Transverse colon (tissue), 4 donors: ENCODE measurements at regions not wholly inside any gene's neighbourhood (a gene's known extent, or its start where the extent isn't known, plus 50 kb on each side); places are given as distances from the start of the nearest gene placed in this dataset.

Source experiments
- DNase-seq: peaks from one replicate; pipeline ENCODE4 v3.0.0-alpha.2; 2019
- H3K27ac ChIP-seq, 4 donors: fragments of 200-600 bp; sonication (generic); 2 replicates each; pipeline ENCODE4 v1.5.1; 2016 to 2018; ENCODE audit warnings: inconsistent platforms in 4 of 4
- H3K27me3 ChIP-seq: fragments of 200-600 bp; sonication (generic); 2 replicates; pipeline ENCODE4 v1.5.1; 2017; ENCODE audit warnings: inconsistent platforms
- H3K36me3 ChIP-seq, 4 donors: fragments of 200-600 bp; sonication (generic); 2 replicates each; pipeline ENCODE4 v1.5.1; 2017 to 2019; ENCODE audit warnings: inconsistent platforms in 4 of 4
- H3K4me1 ChIP-seq, 4 donors: fragments of 200-600 bp; sonication (generic); 2 replicates each; pipeline ENCODE4 v1.5.1; 2017 to 2020; ENCODE audit warnings: inconsistent platforms in 4 of 4
- H3K4me3 ChIP-seq, 4 donors: fragments of 200-600 bp; sonication (generic); 1 replicate in 1 of 4; 2 replicates in 3 of 4; pipeline versions ENCODE4 v1.5.1 to v1.6.1; 2017 to 2019; ENCODE audit warnings: inconsistent platforms in 4 of 4
- H3K9me3 ChIP-seq, 2 donors: fragments of 200-600 bp; sonication (generic); 2 replicates each; pipeline ENCODE4 v1.5.1; 2017 to 2019; ENCODE audit warnings: inconsistent platforms in 2 of 2
- CTCF ChIP-seq, 5 experiments: fragments of 200-600 bp in 3 of 5; fragments of 450-650 bp in 2 of 5; sonication (generic) in 3 of 5; IDR thresholded peaks; 1 replicate in 2 of 5; 2 replicates in 3 of 5; pipeline ENCODE4 v1.5.1; 2016 to 2017; ENCODE audit warnings: antibody characterized with exemption in 5 of 5, inconsistent platforms in 3 of 5, mild to moderate bottlenecking in 2 of 5, moderate library complexity in 1 of 5
- EP300 ChIP-seq: sonication (generic); formaldehyde crosslinking; IDR thresholded peaks from one replicate; pipeline ENCODE4 v1.6.1; 2017; ENCODE audit warnings: antibody characterized with exemption, low read depth
- POLR2A ChIP-seq: fragments of 450-650 bp; IDR thresholded peaks from one replicate; pipeline ENCODE4 v1.6.1; 2016; ENCODE audit warnings: antibody characterized with exemption, mild to moderate bottlenecking, moderate library complexity
- POLR2AphosphoS5 ChIP-seq, 3 donors: sonication (generic); formaldehyde crosslinking; IDR thresholded peaks; one replicate each; pipeline ENCODE4 v1.6.1; 2016; ENCODE audit warnings: antibody characterized with exemption in 3 of 3
- WGBS, 2 donors: methylation state at CpG; one replicate each; pipeline ENCODE4 v1.1.5; 2018; ENCODE audit warnings: low coverage in 1 of 2; 5-methylcytosine and 5-hydroxymethylcytosine counted together
- in situ Hi-C, 4 donors: fragments of 200-750 bp; cut with MboI; loops; one replicate each; pipeline versions ENCODE4 v1.15.0 to v1.15.1; 2017; ENCODE audit warnings: low sequenced_read_pairs in 3 of 4, low pct_ligation_motif_present in 1 of 4, low pct_unique_long_range_greater_than_20kb in 1 of 4
- intact Hi-C: fragments of 100-400 bp; cut with DNase I; formaldehyde crosslinking; loops from one replicate; pipeline ENCODE4 v1.15.1; 2023; ENCODE audit warnings: low total_unique reads

- no peaks in the 10 kb centered on the region for H3K27me3 ChIP-seq
- peaks cover 0 to 14% (median 0%) of the 10 kb centered on the region in 4 donors for H3K4me1 ChIP-seq
- 81 to 84% methylated on average over 3 to 23 of the region's 23 CpGs for WGBS, 2 donors
- DNase-seq, result no peak
- no peak overlapping the region for H3K27ac ChIP-seq
- H3K4me3 ChIP-seq, result no peak overlapping the region
- H3K36me3 ChIP-seq, result no peaks in the 10 kb centered on the region
- intact Hi-C loops (no loop called here), in situ Hi-C loops (loop anchor here in 1 of 4 donors (25.0 kb wide), 1 partner anchor 109 kb away; no protein-coding TSS in a partner anchor)
- H3K9me3 ChIP-seq, result no peaks in the 10 kb centered on the region
- no peak for TF ChIP-seq POLR2A
- no peak for TF ChIP-seq CTCF (IDR thresholded peaks at IDR 0.05)
- no peak for TF ChIP-seq EP300
- TF ChIP-seq POLR2AphosphoS5 (IDR thresholded peaks at IDR 0.05), result no peak
Observed at GRCh38 chr9:31071606-31072286, 1312.7 kb upstream of the ACO1 start.

GRCh38 chr9:31078175-31078574, 1306.3 kb upstream of the ACO1 start:
- H3K27ac ChIP-seq, result no peak overlapping the region
- intact Hi-C loops (no loop called here), in situ Hi-C loops (no loop called here)
- no peaks in the 10 kb centered on the region for H3K36me3 ChIP-seq
- WGBS, 2 donors, result 75 to 76% methylated on average over 2 of the region's 2 CpGs
- H3K27me3 ChIP-seq, result no peaks in the 10 kb centered on the region
- TF ChIP-seq POLR2A, result no peak
- no peak for TF ChIP-seq POLR2AphosphoS5 (IDR thresholded peaks at IDR 0.05)
- TF ChIP-seq EP300, result no peak
- TF ChIP-seq CTCF (IDR thresholded peaks at IDR 0.05), result no peak
- H3K4me3 ChIP-seq, result no peak overlapping the region
- H3K4me1 ChIP-seq, result peaks cover 0 to 10% (median 0%) of the 10 kb centered on the region in 4 donors
- DNase-seq, result no peak
- H3K9me3 ChIP-seq, result no peaks in the 10 kb centered on the region

GRCh38 chr9:31084350-31084749, 1300.1 kb upstream of the ACO1 start:
- no peaks in the 10 kb centered on the region for H3K27me3 ChIP-seq
- in situ Hi-C loops (no loop called here), intact Hi-C loops (no loop called here)
- no peaks in the 10 kb centered on the region for H3K4me1 ChIP-seq
- no peaks in the 10 kb centered on the region for H3K9me3 ChIP-seq
- H3K27ac ChIP-seq, result no peak overlapping the region
- no peak overlapping the region for H3K4me3 ChIP-seq
- no peaks in the 10 kb centered on the region for H3K36me3 ChIP-seq
- TF ChIP-seq CTCF (IDR thresholded peaks at IDR 0.05) (no peak), EP300 (no peak), POLR2AphosphoS5 (IDR thresholded peaks at IDR 0.05) (no peak), POLR2A (no peak)
- DNase-seq, result no peak
- 51 to 62% methylated on average over 4 of the region's 4 CpGs for WGBS, 2 donors

GRCh38 chr9:31089549-31090221, 1294.8 kb upstream of the ACO1 start:
- no peaks in the 10 kb centered on the region for H3K4me1 ChIP-seq

More at GRCh38 chr9:31089549-31090221, 1294.8 kb upstream of the ACO1 start:
- Histone ChIP-seq H3K9me3 (no peaks in the 10 kb centered on the region), H3K36me3 (no peaks in the 10 kb centered on the region), H3K27ac (no peak overlapping the region), H3K27me3 (no peaks in the 10 kb centered on the region), H3K4me3 (no peak overlapping the region)
- no peak for DNase-seq
- intact Hi-C loops, result no loop called here
- in situ Hi-C loops, result no loop called here
- no peak for TF ChIP-seq POLR2AphosphoS5 (IDR thresholded peaks at IDR 0.05)
- TF ChIP-seq POLR2A, result no peak
- TF ChIP-seq CTCF (IDR thresholded peaks at IDR 0.05), result no peak
- no peak for TF ChIP-seq EP300
